Neural cell (in vitro differentiated cells): ENCODE measurements at regions not wholly inside any gene's neighbourhood (a gene's known extent, or its start where the extent isn't known, plus 50 kb on each side); places are given as distances from the start of the nearest gene placed in this dataset.

Experiments used
- H2AFZ ChIP-seq: fragments of 200-600, 300-800 bp; sonication (generic), shearing (Covaris generic); 2 replicates; pipeline ENCODE4 v1.6.0; 2014; ENCODE audit warnings: low read depth, mild to moderate bottlenecking, antibody characterized with exemption, low read length, moderate library complexity
- H3F3A ChIP-seq: fragments of 200-600 bp; shearing (Covaris generic); 2 replicates; pipeline ENCODE4 v1.6.1; 2016; ENCODE audit warnings: mild to moderate bottlenecking, moderate library complexity, mixed read lengths, antibody characterized with exemption, low read length; ENCODE audit not compliant: insufficient read depth, poor library complexity, severe bottlenecking
- H3K27ac ChIP-seq: fragments of 200-600, 300-800 bp; sonication (generic), shearing (Covaris generic); 2 replicates; pipeline ENCODE4 v1.5.1; 2014; ENCODE audit warnings: mild to moderate bottlenecking, low read length, moderate library complexity
- H3K27me3 ChIP-seq: fragments of 300-800, 200-600 bp; sonication (generic), shearing (Covaris generic); 2 replicates; pipeline ENCODE4 v1.6.0; 2014; ENCODE audit warnings: mild to moderate bottlenecking, low read depth, low read length, moderate library complexity; ENCODE audit not compliant: insufficient read depth
- H3K36me3 ChIP-seq: fragments of 300-800, 200-600 bp; sonication (generic), shearing (Covaris generic); 2 replicates; pipeline ENCODE4 v1.5.1; 2014; ENCODE audit warnings: mild to moderate bottlenecking, antibody characterized with exemption, low read length, moderate library complexity; ENCODE audit not compliant: insufficient read depth
- H3K4me2 ChIP-seq: fragments of 300-800, 200-600 bp; sonication (generic), shearing (Covaris generic); 2 replicates; pipeline ENCODE4 v1.6.0; 2014; ENCODE audit warnings: mild to moderate bottlenecking, low read length
- H3K4me3 ChIP-seq: fragments of 300-800, 200-600 bp; sonication (generic), shearing (Covaris generic); 2 replicates; pipeline ENCODE4 v1.5.1; 2014; ENCODE audit warnings: mild to moderate bottlenecking, low read length, moderate library complexity
- H3K79me2 ChIP-seq: fragments of 200-600 bp; shearing (Covaris generic); replicated peaks from 2 replicates; pipeline ENCODE4 v1.6.0; 2014; ENCODE audit warnings: mild to moderate bottlenecking, low read length, moderate library complexity; ENCODE audit not compliant: insufficient read depth
- H3K9ac ChIP-seq: fragments of 300-800, 200-600 bp; sonication (generic), shearing (Covaris generic); 2 replicates; pipeline ENCODE4 v1.6.1; 2016; ENCODE audit warnings: mild to moderate bottlenecking, low read length, mixed read lengths
- H3K9me2 ChIP-seq: fragments of 200-600 bp; shearing (Covaris generic); 2 replicates; pipeline ENCODE4 v1.6.1; 2016; ENCODE audit warnings: mild to moderate bottlenecking, low read length, mixed read lengths; ENCODE audit not compliant: insufficient read depth
- H3K9me3 ChIP-seq: fragments of 200-600, 300-800 bp; sonication (generic), shearing (Covaris generic); 2 replicates; pipeline ENCODE4 v1.6.1; 2016; ENCODE audit warnings: mild to moderate bottlenecking, mixed run types, low read length, moderate library complexity, mixed read lengths
- H4K20me1 ChIP-seq: fragments of 200-600 bp; shearing (Covaris generic); 2 replicates; pipeline ENCODE4 v1.6.1; 2016; ENCODE audit warnings: mild to moderate bottlenecking, mixed run types; ENCODE audit not compliant: insufficient read depth
- EP300 ChIP-seq: fragments of 450-650 bp; conservative IDR thresholded peaks from 2 replicates; pipeline ENCODE4 v1.6.1; 2014; ENCODE audit warnings: antibody characterized with exemption, mild to moderate bottlenecking, moderate library complexity; ENCODE audit not compliant: poor library complexity, severe bottlenecking
- EZH2 ChIP-seq: fragments of 200-600, 300-800 bp; shearing (Covaris generic), sonication (generic); IDR thresholded peaks from 2 replicates; pipeline ENCODE4 v1.6.1; 2014; ENCODE audit warnings: antibody characterized with exemption, low read length, borderline replicate concordance, mild to moderate bottlenecking; ENCODE audit not compliant: insufficient read depth, poor library complexity, severe bottlenecking
- MXI1 ChIP-seq: fragments of 450-650 bp; conservative IDR thresholded peaks from 2 replicates; pipeline ENCODE4 v1.6.1; 2014; ENCODE audit warnings: antibody characterized with exemption, mild to moderate bottlenecking; ENCODE audit not compliant: poor library complexity, severe bottlenecking
- POLR2AphosphoS5 ChIP-seq: IDR thresholded peaks from 2 replicates; pipeline ENCODE4 v1.6.1; 2012
- RAD21 ChIP-seq: fragments of 450-650 bp; conservative IDR thresholded peaks from 2 replicates; pipeline ENCODE4 v1.6.1; 2014; ENCODE audit warnings: antibody characterized with exemption, mild to moderate bottlenecking, moderate library complexity
- SMC3 ChIP-seq: fragments of 450-650 bp; conservative IDR thresholded peaks from 2 replicates; pipeline ENCODE4 v1.6.1; 2014; ENCODE audit warnings: antibody characterized with exemption, mild to moderate bottlenecking, moderate library complexity; ENCODE audit not compliant: poor library complexity
- TAF1 ChIP-seq: IDR thresholded peaks from 2 replicates; pipeline ENCODE4 v1.6.1; 2012; ENCODE audit warnings: low read depth
- TF ChIP-seq, protein P1 (sequence below): IDR thresholded peaks from 2 replicates; pipeline ENCODE4 v1.6.1; 2012; ENCODE audit warnings: borderline replicate concordance
- TF ChIP-seq, protein P2 (sequence below): fragments of 450-650 bp; IDR thresholded peaks from 2 replicates; pipeline ENCODE4 v1.5.1; 2014; ENCODE audit warnings: antibody characterized with exemption, mild to moderate bottlenecking, moderate library complexity; ENCODE audit not compliant: poor library complexity, severe bottlenecking

DNA sequence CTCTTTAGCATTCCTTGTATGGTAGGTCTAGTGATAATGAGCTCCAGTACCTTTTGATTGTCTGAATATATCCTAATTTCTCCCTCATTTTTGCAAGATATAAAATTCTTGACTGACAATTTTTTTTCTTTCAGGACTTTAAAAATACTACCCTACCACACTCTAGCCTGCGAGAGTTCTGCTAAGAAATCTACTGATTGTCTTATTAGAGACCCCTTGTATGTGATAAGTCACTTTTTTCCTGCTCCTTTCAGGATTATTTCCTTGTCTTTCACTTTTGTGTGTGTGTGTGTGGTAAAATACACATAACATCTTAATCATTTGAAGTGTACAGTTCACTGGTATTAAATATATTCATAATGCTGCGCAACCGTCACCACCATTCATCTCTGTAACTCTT is 68.7 kb upstream of the PPP1R9A start:
- no peaks in the 10 kb centered on the region for H4K20me1 ChIP-seq
- no peak overlapping the region for H3K4me3 ChIP-seq
- no peak overlapping the region for H2AFZ ChIP-seq
- no peaks in the 10 kb centered on the region for H3K9me3 ChIP-seq
- no peaks in the 10 kb centered on the region for H3F3A ChIP-seq
- H3K27me3 ChIP-seq, result no peaks in the 10 kb centered on the region
- no peaks in the 10 kb centered on the region for H3K79me2 ChIP-seq
- no peak overlapping the region for H3K27ac ChIP-seq
- no peaks in the 10 kb centered on the region for H3K9me2 ChIP-seq
- no peak overlapping the region for H3K9ac ChIP-seq
- no peak for TF ChIP-seq EZH2
- TF ChIP-seq, protein P1, sequence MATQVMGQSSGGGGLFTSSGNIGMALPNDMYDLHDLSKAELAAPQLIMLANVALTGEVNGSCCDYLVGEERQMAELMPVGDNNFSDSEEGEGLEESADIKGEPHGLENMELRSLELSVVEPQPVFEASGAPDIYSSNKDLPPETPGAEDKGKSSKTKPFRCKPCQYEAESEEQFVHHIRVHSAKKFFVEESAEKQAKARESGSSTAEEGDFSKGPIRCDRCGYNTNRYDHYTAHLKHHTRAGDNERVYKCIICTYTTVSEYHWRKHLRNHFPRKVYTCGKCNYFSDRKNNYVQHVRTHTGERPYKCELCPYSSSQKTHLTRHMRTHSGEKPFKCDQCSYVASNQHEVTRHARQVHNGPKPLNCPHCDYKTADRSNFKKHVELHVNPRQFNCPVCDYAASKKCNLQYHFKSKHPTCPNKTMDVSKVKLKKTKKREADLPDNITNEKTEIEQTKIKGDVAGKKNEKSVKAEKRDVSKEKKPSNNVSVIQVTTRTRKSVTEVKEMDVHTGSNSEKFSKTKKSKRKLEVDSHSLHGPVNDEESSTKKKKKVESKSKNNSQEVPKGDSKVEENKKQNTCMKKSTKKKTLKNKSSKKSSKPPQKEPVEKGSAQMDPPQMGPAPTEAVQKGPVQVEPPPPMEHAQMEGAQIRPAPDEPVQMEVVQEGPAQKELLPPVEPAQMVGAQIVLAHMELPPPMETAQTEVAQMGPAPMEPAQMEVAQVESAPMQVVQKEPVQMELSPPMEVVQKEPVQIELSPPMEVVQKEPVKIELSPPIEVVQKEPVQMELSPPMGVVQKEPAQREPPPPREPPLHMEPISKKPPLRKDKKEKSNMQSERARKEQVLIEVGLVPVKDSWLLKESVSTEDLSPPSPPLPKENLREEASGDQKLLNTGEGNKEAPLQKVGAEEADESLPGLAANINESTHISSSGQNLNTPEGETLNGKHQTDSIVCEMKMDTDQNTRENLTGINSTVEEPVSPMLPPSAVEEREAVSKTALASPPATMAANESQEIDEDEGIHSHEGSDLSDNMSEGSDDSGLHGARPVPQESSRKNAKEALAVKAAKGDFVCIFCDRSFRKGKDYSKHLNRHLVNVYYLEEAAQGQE, result no peak
- no peak for TF ChIP-seq EP300
- TF ChIP-seq SMC3, result no peak
- TF ChIP-seq TAF1, result no peak
- TF ChIP-seq, protein P2, sequence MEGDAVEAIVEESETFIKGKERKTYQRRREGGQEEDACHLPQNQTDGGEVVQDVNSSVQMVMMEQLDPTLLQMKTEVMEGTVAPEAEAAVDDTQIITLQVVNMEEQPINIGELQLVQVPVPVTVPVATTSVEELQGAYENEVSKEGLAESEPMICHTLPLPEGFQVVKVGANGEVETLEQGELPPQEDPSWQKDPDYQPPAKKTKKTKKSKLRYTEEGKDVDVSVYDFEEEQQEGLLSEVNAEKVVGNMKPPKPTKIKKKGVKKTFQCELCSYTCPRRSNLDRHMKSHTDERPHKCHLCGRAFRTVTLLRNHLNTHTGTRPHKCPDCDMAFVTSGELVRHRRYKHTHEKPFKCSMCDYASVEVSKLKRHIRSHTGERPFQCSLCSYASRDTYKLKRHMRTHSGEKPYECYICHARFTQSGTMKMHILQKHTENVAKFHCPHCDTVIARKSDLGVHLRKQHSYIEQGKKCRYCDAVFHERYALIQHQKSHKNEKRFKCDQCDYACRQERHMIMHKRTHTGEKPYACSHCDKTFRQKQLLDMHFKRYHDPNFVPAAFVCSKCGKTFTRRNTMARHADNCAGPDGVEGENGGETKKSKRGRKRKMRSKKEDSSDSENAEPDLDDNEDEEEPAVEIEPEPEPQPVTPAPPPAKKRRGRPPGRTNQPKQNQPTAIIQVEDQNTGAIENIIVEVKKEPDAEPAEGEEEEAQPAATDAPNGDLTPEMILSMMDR, result no peak
- no peak for TF ChIP-seq MXI1
- TF ChIP-seq POLR2AphosphoS5, result no peak
- TF ChIP-seq RAD21, result no peak
- H3K36me3 ChIP-seq, result no peaks in the 10 kb centered on the region
- H3K4me2 ChIP-seq, result no peak overlapping the region

DNA sequence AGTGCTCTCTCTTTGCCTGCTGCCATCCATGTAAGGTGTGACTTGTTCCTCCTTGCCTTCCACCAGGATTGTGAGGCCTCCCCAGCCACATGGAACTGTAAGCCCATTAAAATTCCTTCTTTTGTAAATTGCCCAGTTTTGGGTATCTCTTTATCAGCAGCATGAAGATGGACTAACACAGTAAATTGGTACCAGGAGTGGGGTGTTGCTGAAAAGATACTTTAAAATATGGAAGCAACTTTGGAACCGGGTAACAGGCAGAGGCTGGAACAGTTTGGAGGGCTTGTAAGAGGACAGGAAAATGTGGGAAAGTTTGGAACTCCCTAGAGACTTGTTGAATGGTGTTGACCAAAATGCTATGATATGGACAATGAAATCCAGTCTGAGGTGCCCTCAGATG is 63.8 kb upstream of the PPP1R9A start:
- H3F3A ChIP-seq, result no peaks in the 10 kb centered on the region
- no peak overlapping the region for H3K27ac ChIP-seq
- no peaks in the 10 kb centered on the region for H3K79me2 ChIP-seq
- no peak overlapping the region for H3K4me3 ChIP-seq
- no peak for TF ChIP-seq MXI1
- TF ChIP-seq, protein P1, result no peak
- TF ChIP-seq RAD21, result no peak
- no peak for TF ChIP-seq EP300
- TF ChIP-seq SMC3, result no peak
- TF ChIP-seq TAF1, result no peak
- no peak for TF ChIP-seq EZH2
- no peak for TF ChIP-seq POLR2AphosphoS5
- no peak overlapping the region for H3K4me2 ChIP-seq
- H2AFZ ChIP-seq, result no peak overlapping the region
- no peak overlapping the region for H3K9ac ChIP-seq
- no peaks in the 10 kb centered on the region for H3K9me2 ChIP-seq
- no peaks in the 10 kb centered on the region for H3K9me3 ChIP-seq
- no peaks in the 10 kb centered on the region for H3K36me3 ChIP-seq
- no peaks in the 10 kb centered on the region for H3K27me3 ChIP-seq
- H4K20me1 ChIP-seq, result no peaks in the 10 kb centered on the region
